ENCODE measurements at regions not wholly inside any gene's neighbourhood (a gene's known extent, or its start where the extent isn't known, plus 50 kb on each side); places are given as distances from the start of the nearest gene placed in this dataset.

DNA sequence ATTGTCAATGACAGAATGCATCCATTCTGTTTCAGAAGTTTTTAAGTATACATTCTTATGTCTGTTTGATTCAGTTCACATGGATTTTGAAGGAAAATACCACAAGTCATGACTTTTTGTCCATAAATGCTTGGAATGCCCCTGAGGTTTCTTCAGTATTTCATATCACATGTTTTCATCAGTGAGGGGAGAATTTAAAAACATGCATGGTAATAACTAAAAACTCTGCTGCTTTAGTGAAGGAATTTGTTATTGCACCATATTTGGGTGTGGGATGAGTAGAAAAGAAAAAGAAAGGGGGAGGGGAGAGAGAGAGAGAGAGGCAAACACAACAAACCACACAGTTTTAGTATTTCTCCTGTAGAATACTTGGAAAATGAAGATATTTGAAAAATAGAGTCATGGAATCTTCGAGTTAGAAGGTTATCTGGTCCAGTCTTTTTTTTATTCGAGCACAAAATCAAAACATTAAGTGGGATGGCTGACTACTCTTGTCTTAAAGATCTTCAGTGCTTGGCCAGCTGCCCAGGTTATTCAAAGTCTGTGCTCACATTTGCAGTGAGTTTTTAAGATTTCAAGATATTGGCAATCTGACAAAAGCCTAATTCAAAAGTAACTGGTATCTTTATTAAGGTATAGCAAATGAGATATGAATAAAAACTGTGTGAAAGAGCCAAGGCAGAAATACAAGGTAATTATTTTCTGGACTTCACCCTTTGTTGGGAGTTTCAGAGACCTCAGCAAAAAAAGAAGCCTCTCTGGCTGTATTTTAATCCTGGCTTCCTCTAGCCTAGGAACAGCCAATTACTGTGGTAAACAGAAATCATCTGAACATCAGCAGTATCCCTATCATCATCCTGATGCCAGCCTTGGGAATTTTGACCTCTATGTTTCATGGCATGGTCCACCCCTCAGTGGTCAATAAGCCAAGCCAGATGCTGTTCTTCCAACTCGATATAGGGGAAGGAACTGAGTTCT is 687.9 kb upstream of the CITED2 start:
- no peak for DNase-seq (ENCODE audit: low read depth)

DNA sequence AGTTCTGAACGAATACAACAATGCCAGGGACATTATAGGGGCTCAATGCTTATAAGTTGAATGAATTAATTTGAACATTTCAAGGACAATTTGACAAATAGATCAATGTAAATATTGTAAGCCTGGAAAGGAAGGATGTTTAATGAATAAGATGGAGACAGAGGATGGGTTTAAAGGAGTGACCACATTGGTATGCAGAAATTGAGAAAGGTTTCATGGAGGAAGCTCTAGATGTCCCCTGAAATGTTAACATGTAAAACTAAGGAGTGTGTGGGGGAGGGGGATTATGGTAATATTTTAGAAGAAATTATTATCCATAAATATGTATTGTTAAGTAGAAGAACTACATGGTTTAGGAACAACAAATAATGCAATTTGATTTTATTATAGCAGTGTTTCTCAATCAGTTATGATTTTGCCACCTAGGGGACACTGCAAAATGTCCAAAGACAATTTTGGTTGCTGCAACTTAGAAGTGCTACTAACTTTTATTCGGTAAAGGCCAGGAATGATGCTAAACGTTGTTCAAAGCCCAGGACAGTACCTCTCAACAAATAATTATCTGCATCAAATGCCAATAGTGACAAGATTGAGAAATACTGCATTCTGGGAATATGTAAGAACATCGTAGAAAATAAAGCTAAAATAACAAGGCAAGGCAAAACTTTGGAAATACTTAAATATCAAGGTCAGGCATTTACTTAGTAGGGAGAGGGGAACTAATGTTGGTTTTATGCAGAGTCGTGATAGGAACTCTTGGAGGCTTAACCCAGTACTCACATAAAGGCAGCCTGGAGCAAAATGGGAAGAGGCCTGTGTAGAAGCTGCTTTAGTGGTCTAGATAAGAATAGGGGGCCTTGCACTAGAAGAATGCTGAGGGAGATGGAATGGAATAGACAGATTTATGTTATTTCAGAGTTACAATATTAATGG is 686.9 kb upstream of the CITED2 start:
- DNase-seq (ENCODE audit: low read depth): no peak

DNA sequence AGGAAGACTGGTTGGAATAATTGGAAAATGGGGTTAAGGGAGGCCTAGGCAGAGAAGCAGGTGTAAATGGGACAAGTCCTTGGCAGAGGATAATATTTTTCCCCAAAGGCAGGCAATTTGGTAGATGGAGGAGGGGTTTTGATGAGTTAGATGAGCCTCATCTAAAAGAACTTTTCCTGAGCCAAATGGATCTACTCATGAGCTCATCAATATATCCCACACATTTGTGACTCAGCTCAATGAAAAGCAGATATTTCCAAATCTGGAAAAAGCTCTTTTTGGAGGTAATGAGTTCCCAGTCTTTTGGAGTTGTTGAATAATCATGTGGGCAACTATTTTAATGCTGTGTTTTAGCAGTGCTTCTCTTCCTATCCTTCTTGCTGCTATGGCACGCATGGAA is 685.5 kb upstream of the CITED2 start:
- DNase-seq (ENCODE audit: low read depth): no peak

DNA sequence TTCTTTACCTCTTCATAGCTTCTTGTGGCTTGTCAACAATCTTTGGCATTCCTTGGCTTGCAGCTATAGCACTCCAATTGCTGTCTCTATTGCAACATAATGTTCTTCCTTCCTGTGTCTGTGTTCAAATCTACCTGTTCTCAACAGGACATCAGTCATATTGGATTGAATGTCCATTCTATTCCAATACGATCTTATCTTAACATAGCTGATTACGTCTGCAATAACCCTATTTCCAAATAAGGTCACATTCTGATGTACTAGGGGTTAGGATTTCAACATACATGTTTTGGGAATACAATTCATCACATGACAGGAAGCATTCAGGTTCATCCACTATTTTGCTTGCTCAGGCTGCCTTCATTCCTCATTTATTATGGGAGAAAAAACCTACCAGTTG is 684.4 kb upstream of the CITED2 start:
- no peak for DNase-seq (ENCODE audit: low read depth)

DNA sequence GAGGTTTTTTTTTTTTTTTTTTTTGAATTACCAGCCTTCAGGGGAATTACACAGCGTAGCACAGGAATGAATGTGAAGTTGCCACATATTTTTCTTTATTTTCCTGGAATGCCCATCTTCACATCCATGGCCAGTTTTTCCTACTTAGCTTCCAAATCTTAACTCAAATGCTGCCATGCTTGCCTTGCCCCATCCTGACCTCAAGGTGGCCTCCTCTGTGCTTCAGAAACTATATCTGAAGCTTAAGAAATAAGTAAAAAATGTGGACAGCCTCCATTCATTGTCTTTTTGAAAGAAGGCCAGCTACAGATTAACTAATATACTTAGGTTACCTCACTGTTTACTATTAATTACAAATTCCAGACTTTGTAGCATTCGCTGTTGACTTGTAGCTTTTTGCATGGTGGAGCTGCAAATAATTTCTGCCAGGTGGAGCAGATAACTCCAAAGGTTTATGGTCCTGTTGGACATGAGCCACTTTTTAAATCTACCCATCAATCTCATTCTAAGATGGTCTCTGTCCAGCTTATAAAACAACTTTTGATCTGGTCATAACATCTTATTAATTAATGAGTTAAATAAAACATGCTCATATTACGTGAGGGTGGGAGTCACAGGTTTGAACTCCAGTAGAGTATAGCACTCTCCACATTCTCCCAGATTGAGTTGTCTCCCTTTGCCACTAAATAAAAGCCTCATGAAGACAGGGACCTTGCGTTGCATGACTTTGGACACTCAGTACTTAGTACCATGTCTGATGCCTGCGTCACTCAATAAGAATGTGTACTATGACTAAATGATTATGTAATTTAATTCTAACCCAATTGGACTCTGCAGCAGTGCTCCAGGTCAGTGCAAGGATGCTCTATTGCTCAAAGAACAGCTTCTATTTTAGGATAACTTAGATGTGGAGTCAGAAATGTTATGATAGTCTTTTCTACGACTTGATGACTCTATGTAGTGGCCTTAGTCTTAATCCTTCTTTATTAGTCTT is 678.6 kb upstream of the CITED2 start:
- no peak for DNase-seq (ENCODE audit: low read depth)

DNA sequence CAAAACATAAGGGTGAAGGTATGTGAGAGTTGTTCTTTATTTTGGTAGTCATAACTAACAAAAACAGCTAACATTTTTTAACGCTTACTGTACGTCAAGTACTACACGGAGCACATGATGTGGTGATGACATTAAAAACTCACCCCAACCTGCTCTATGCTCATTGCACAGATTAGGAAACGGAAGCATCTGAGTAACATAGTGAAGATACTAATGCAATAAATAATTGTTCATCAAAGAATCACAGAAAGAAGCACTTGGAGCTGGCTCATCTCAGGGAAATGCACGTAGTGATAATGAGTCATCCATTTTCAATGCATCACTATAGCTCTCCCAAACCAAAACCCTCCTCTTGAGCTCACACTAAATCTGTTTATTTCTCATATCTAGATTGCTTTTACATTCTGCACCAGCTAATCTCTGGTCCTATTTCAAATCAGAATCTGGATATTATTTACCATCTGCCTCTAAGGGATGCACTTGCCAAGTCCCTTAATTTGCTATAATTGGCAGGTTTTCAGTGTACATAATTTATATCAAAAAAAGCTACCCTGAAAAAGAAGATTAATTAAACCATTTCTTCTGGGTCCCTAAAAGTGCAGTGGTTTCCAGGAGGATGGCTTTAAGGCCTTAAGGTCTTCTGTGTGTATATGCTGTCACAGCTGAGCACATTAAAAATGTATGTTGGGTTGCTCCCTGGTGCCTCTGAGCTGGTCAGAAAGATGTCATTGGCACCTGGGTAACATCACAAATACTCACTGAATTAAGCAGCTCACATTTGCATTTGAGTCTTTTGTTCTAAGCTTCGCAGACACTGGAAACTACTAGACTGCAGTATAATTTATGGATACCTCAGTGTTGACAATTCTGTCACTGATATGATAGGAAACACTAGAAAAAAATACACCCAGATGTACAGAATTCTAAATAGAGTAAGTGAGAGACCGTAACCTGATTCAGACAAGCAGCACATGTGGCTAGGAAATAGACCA is 677.4 kb upstream of the CITED2 start:
- DNase-seq (ENCODE audit: low read depth): no peak

DNA sequence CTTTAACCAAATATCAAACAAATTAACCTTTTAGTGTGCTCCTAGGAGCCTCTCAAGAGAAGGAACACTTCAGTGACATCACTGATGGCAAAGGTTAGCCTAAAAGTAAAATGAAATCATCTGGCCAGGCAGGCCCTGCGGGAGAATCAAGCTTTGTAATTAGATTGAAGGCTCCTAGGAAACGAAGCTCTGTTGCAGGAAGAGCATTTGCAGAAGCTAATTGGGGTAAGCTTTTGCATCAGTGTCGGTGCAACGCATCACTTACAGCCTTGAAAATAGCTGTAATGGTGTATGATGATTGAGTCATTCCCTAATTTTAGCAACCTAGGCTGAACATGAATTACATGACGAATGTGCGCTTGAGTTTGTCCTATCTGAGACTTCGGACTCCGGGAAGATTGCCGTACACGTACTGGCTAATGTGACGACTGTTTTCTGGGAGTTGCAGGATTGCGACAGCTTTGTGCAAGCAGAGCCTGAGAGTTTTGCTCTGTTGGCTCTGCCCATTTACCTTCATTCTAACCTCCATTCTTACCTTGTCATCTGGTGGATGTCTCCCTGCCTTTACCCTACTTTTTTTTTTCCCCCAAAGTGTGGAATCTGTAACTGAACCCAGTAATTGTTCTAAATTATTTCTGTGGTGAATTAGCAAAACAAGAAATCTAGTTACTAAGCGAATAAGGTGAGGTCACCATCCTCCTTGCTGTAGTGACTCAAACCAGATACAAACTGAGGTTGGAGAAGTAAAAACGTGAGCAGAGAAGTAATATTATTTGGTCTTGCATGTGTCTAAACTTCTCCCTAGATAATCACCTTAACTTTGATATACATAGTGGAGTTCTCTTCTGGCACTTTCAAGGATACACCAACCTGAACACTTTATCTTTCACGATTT is 675.9 kb upstream of the CITED2 start:
- no peak for DNase-seq (ENCODE audit: low read depth)

DNA sequence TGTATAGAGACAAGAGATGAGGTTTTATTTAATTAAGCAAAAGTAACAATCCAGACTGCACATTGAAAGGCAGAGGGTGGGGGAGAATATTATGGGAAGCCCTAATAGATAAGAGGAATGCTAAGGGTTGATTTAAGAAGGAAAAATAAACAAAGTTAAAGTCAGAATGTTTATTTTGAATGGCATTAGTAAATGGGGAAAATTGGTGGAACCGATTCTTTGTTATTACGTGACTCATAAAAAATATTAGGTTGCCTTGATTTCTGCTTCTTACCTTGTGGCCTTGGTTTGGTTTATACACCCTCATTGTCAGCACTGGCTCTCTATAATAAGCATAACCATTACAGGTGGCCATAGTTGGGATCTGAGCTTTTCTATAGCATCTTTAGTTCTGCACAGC is 674.8 kb upstream of the CITED2 start:
- DNase-seq (ENCODE audit: low read depth): no peak

DNA sequence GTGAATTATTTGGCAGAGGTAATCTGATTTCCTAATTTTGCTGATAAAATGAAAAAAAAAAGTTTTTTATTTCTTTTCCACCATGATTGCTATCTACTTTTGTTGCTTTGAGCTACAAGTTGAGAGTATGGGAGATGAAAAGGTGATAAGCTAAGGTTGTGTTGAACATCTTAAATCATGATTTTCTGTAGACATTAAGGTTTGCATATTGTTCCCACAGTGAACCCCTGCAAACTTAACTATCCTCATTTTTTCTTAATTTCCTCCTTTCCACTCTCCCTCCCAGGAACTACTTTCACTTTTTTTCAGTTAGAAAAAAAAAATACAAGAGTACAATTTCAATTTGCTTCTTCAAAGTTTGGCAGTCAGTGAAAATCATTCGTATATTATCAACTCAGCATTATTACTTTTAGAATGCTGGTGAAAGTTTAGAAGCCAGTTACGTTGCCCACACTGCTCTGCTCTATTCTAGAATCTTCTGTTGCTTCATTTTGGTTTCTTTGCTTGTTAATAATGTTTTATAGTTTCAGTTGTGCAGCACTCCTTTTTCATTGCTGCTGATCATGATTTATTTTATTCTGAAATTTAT is 673.8 kb upstream of the CITED2 start:
- DNase-seq (ENCODE audit: low read depth): no peak

DNA sequence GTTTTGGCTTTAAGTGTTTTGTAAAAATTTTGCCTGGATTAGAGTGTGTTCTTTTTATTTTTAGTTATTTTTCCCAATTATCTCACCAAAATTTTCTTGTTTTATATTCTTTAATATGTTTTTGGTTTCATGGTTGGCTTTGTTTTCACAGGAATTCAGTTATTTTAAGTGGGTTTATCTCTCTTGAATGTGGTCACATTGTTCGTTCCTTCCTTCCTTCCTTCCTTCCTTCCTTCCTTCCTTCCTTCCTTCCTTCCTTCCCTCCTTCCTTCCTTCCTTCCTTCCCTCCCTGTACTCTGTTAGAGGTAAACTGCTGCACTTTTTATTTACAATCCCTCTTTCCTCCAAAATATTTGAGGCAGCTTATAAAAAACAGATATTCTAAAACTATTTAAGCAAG is 672.9 kb upstream of the CITED2 start:
- no peak for DNase-seq (ENCODE audit: low read depth)

DNA sequence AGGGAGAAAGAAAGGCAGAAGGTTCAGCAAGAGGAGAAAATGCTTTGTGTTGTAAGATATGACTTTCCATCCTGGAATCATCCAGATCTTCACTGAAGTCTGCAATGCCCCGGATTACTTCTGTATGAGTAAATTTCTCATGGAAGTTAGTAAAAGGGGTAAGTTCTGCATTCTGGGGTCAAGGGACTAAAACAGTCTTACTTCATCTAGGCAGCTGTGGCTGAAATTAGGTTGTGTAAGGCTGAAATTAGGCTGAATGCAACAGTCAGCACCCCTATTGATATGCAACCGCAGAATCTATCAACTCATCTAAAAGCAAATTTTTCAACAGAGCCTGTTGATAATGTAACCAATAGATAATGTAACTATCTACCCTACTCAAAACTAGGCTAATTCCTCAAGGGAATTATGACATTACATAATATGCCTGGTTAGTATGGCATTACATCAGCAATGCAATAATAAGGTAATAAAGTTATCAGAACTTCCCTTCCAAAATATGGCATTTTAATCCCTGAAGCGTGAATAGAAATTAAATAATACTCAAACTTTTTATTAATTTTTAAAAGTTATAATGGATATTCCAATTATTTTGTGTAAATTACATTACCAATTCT is 671.7 kb upstream of the CITED2 start:
- no peak for DNase-seq (ENCODE audit: low read depth)

DNA sequence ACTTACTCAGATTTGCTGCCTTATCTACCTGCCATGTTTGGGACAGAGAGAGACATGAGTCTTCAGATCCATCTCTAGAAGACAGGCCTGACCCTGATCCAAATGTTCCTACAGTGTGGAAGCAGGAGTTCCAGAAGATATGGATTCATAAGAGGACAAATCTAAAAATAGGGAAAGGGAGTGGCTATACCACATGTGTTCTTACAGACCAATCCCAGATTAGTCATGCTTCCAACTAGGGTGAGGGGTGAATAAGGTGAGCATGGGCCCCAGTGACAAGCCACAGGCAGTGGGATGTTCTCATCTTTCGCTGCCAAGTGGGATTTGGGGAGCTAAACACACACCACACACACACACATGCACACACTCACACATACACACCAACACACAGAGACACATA is 670.7 kb upstream of the CITED2 start:
- DNase-seq (ENCODE audit: low read depth): no peak

DNA sequence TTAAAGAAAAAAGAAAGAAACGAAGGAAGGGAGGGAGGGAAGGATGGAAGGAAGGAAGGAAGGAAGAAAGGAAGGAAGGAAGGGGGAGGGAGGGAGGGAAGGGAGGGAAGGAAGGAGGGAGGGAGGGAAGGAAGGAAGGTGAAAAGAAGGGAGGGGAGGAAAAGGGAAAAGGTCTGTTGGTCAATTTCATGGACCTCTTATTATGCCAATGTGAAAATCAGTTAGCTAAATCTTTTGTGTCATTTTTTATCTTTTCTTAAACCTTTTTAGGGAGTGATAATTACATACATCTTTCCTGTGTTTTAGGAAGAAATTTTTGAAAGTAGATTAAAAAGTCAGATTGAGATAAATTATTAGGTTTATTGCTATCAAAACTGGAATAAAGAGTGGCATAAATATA is 670.2 kb upstream of the CITED2 start:
- DNase-seq (ENCODE audit: low read depth): no peak

DNA sequence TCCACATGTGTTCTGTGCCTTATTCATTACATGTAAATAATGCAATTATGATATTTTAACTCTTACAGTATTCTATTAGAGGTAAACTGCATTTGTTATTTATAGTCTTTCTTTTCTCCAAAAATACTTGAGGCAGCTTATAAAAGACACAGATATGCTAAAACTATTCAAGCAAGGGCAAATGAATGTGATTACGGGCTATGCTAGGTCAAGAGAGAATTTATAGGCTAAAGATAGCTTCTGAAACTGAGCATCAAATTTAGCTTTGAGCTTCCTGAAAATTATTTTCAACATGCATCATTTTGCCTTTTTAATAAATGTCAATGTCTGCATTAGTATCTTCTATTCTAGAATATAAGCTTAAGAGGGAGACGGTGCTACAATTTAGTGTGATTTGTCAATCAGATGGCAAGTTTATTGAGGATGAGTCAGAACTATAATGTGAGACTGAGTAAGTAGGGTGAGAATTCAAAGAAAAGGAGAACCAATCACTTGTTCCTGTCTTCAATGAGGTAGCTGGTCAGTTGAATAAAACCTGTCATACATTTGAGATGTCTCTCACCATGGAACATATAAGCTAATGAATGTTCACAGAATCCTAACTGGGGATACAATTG is 669.4 kb upstream of the CITED2 start:
- DNase-seq (ENCODE audit: low read depth): no peak

DNA sequence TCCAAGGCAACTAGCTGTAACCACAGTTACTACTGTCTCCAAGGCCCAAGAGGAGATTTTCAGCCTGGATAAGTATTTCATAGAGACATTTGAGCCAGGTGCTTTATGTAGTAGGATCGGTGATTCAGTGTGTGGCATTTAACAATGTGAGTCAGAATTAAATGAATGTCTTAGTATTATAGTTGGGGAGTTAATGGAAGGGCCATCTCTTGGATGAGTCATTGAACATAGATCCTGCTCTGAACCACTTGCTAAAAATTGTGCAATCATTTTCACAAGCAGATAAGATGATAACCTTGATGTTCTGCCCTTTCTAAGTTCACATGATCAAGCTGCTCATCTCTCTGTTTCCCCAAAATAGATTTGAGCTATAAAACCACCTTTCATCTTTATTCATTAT is 668.9 kb upstream of the CITED2 start:
- DNase-seq (ENCODE audit: low read depth): no peak

DNA sequence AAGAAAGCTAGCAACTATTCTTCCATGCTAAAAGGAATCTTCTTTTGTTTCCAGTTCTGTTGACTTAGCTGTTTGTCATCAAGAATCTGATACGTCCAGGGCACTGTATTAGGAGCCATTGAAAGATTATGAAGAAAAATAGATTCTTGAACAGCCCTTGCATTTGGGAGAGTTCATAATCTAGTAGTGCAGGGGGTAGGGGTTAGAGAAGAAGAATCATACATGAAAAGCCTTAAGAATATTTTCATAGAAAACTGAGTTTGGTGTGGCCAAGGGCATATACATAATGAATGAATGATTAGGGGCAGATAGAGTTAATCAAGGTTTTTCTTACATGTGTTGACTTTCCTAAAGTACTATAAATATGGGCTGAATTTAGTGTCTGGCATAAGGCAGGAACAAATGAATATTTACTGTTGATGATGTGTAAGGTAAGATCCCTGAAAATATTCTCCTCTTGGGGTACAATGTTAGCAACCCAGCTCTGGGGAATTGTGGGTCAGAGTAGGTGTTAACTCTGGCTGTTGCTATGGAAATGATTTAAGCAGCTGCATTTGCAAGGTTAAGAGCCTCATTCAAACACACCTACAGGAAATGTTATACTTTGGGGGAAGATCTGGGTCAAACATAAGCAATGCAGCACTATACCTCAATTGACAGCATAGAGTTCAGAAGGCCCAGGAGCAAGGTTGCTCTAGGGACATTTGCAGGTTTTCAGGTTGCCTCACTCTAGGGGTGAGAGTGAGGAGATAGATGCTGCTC is 667.3 kb upstream of the CITED2 start:
- DNase-seq (ENCODE audit: low read depth): no peak

DNA sequence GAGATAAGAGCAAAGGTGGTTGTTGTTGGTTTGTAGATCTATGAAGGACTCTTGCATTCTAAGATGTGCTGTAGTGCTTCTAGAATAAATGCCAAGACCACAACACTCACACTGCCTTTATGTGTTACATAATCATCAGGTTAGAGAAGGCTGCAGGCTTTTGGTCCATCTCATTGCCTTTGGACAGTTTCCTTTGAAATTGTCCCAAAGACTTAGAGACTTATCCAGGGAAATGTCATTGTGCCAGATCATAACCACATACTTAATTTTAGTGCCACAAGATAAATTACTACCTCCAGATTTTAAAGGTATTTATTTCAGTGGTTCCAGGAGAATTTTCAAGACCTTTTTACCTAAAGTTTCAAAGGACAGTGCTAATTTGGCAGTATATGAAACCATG is 666.6 kb upstream of the CITED2 start:
- no peak for DNase-seq (ENCODE audit: low read depth)
